A549 (cell line): ENCODE measurements at regions not wholly inside any gene's neighbourhood (a gene's known extent, or its start where the extent isn't known, plus 50 kb on each side); places are given as distances from the start of the nearest gene placed in this dataset.

ENCODE experiments used
- ATOH8 ChIP-seq: fragments of 250-450 bp; sonication (Bioruptor Pico); IDR thresholded peaks from 2 replicates; pipeline ENCODE4 v1.5.0; 2020; ENCODE audit warnings: low read depth, mild to moderate bottlenecking, moderate library complexity
- CEBPB ChIP-seq, 2 experiments: fragments of >200 bp in 1 of 2; sonication (Bioruptor Twin) in 1 of 2; formaldehyde crosslinking in 1 of 2; IDR thresholded peaks; 2 replicates each; pipeline ENCODE4 v1.6.1; 2012 to 2016
- CTCF ChIP-seq: fragments of >200 bp; sonication (Bioruptor Twin); formaldehyde crosslinking; IDR thresholded peaks from 3 replicates; pipeline ENCODE4 v1.5.1; 2016
- EP300 ChIP-seq, 2 experiments: fragments of >200 bp; sonication (Bioruptor Twin); formaldehyde crosslinking; IDR thresholded peaks; 2 replicates in 1 of 2; 3 replicates in 1 of 2; pipeline ENCODE4 v1.6.1; 2016 to 2017
- HMGXB4 ChIP-seq: fragments of 250-450 bp; sonication (Bioruptor Pico); IDR thresholded peaks from 2 replicates; pipeline ENCODE4 v1.5.0; 2021; ENCODE audit warnings: mild to moderate bottlenecking, moderate library complexity, borderline replicate concordance
- HOXB5 ChIP-seq: fragments of 250-450 bp; sonication (Bioruptor Pico); IDR thresholded peaks from 2 replicates; pipeline ENCODE4 v1.5.0; 2020; ENCODE audit warnings: mild to moderate bottlenecking, moderate library complexity
- MAFK ChIP-seq: fragments of 450-650 bp; IDR thresholded peaks from 2 replicates; pipeline ENCODE4 v1.6.1; 2014; ENCODE audit not compliant: partially characterized antibody
- MAX ChIP-seq: IDR thresholded peaks from 2 replicates; pipeline ENCODE4 v1.6.1; 2012
- POLR2A ChIP-seq: IDR thresholded peaks from 2 replicates; pipeline ENCODE4 v1.6.1; 2012; ENCODE audit warnings: mild to moderate bottlenecking, low read length
- RAD21 ChIP-seq, 2 experiments: fragments of >200 bp in 1 of 2; sonication (Bioruptor Twin) in 1 of 2; formaldehyde crosslinking in 1 of 2; IDR thresholded peaks in 1 of 2; conservative IDR thresholded peaks in 1 of 2; 2 replicates in 1 of 2; 3 replicates in 1 of 2; pipeline ENCODE4 v1.6.1; 2012 to 2018; ENCODE audit warnings: inconsistent platforms in 1 of 2
- RCOR1 ChIP-seq: fragments of 150-350 bp; IDR thresholded peaks from 2 replicates; pipeline ENCODE4 v1.6.1; 2014; ENCODE audit warnings: antibody characterized with exemption, low read length, low read depth
- USF2 ChIP-seq: fragments of 450-650 bp; IDR thresholded peaks from 2 replicates; pipeline ENCODE4 v1.6.1; 2014; ENCODE audit warnings: antibody characterized with exemption

GRCh38 chr18:2089396-2089795, 481.9 kb downstream of the METTL4 start:
- TF ChIP-seq ATOH8 (CRISPR knock-in tag) (no peak), CTCF (no peak), USF2 (no peak), POLR2A (no peak), HOXB5 (no peak), HMGXB4 (no peak), CEBPB (IDR thresholded peaks at IDR 0.05) (no peak), MAFK (no peak), EP300 (IDR thresholded peaks at IDR 0.05) (no peak), MAX (no peak), RAD21 (conservative IDR thresholded peaks at IDR 0.05 in 1 of 2, IDR thresholded peaks at IDR 0.05 in 1 of 2) (no peak), RCOR1 (no peak)
